ENCODE measurements at regions not wholly inside any gene's neighbourhood (a gene's known extent, or its start where the extent isn't known, plus 50 kb on each side); places are given as distances from the start of the nearest gene placed in this dataset.

GRCh38 chr1:106498238-106498637 is 558.2 kb upstream of the PRMT6 start:
- no peak for DNase-seq (ENCODE audit: extremely low read depth, low read depth)
- no peak overlapping the region for H3K4me3 ChIP-seq (replicated peaks; ENCODE audit: low read depth, low read length)
- TF ChIP-seq, protein P1, sequence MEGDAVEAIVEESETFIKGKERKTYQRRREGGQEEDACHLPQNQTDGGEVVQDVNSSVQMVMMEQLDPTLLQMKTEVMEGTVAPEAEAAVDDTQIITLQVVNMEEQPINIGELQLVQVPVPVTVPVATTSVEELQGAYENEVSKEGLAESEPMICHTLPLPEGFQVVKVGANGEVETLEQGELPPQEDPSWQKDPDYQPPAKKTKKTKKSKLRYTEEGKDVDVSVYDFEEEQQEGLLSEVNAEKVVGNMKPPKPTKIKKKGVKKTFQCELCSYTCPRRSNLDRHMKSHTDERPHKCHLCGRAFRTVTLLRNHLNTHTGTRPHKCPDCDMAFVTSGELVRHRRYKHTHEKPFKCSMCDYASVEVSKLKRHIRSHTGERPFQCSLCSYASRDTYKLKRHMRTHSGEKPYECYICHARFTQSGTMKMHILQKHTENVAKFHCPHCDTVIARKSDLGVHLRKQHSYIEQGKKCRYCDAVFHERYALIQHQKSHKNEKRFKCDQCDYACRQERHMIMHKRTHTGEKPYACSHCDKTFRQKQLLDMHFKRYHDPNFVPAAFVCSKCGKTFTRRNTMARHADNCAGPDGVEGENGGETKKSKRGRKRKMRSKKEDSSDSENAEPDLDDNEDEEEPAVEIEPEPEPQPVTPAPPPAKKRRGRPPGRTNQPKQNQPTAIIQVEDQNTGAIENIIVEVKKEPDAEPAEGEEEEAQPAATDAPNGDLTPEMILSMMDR (IDR thresholded peaks at IDR 0.05; ENCODE audit: low read depth, low read length, missing control alignments) = no peak

GRCh38 chr1:106502659-106503058 is 553.8 kb upstream of the PRMT6 start:
- TF ChIP-seq, protein P1 (IDR thresholded peaks at IDR 0.05; ENCODE audit: low read depth, low read length, missing control alignments) = no peak
- no peak overlapping the region for H3K4me3 ChIP-seq (replicated peaks; ENCODE audit: low read depth, low read length)
- no peak for DNase-seq (ENCODE audit: extremely low read depth, low read depth)

GRCh38 chr1:106515375-106515774 is 541.1 kb upstream of the PRMT6 start:
- TF ChIP-seq, protein P1 (IDR thresholded peaks at IDR 0.05; ENCODE audit: low read depth, low read length, missing control alignments) = no peak
- DNase-seq (ENCODE audit: extremely low read depth, low read depth) = no peak

GRCh38 chr1:106517224-106517623 is 539.2 kb upstream of the PRMT6 start:
- TF ChIP-seq, protein P1 (IDR thresholded peaks at IDR 0.05; ENCODE audit: low read depth, low read length, missing control alignments) = no peak
- DNase-seq (ENCODE audit: extremely low read depth, low read depth) = no peak
- H3K4me3 ChIP-seq (replicated peaks; ENCODE audit: low read depth, low read length) = no peak overlapping the region

More at GRCh38 chr1:106515375-106515774, 541.1 kb upstream of the PRMT6 start:
- no peak overlapping the region for H3K4me3 ChIP-seq (replicated peaks; ENCODE audit: low read depth, low read length)

DNA sequence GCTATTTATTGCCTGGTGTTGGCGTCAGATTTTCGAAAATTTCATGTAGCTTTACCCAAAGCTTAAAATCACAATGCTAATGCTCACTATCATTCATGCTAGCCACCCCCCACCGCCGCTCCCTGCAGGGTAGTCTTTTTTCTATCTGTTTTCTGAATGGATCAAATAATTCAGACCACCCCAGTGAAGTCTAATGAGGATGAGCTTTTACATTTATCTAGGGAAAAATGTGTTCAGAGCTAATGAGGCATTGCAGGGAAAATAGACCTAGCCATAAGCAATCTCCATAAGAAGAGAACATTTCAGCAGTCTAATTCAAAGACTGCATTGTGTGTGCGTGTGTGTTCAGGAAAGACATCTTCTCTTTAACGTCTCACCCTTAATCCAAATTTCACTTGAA is 533.0 kb upstream of the PRMT6 start:
- TF ChIP-seq, protein P1 (IDR thresholded peaks at IDR 0.05; ENCODE audit: low read depth, low read length, missing control alignments) = no peak
- no peak overlapping the region for H3K4me3 ChIP-seq (replicated peaks; ENCODE audit: low read depth, low read length)
- no peak for DNase-seq (ENCODE audit: extremely low read depth, low read depth)

DNA sequence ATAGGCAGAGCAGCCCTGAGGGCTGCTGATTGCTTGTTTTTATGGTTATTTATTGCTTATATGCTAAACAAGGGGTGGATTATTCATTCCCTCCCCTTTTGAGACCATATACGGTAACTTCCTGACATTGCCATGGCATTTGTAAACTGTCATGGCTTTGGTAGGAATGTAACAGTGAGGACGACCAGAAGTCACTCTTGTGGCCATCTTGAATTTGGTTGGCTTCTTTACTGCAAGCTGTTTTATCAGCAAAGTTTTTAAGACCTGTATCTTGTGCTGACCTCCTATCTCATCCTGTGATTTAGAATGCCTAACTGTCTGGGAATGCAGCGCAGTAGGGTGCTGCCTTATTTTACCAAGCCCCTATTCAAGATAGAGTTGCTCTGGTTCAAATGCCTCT is 531.8 kb upstream of the PRMT6 start:
- TF ChIP-seq, protein P1 (IDR thresholded peaks at IDR 0.05; ENCODE audit: low read depth, low read length, missing control alignments) = no peak
- no peak for DNase-seq (ENCODE audit: extremely low read depth, low read depth)
- H3K4me3 ChIP-seq (replicated peaks; ENCODE audit: low read depth, low read length) = no peak overlapping the region

DNA sequence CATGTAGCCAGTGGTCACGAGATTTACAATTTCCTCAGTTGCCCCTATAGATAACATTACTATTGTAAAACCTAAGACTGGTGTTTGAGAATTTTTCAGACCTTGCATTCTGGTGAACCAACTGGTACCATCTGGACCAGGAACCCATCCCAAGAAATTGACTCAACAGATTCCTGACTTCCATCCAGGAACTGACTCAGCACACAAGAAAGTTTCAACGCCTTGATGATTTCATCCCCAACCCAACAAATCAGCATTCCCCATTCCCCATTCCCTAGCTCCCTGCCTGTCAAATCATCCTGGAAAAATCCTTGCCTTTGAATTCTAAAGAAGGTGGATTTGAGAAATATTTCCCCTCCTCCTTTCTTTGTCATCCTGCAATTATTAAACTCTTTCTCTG is 529.8 kb upstream of the PRMT6 start:
- DNase-seq (ENCODE audit: extremely low read depth, low read depth) = peak; percentile 16
- TF ChIP-seq, protein P1 (IDR thresholded peaks at IDR 0.05; ENCODE audit: low read depth, low read length, missing control alignments) = no peak
- no peak overlapping the region for H3K4me3 ChIP-seq (replicated peaks; ENCODE audit: low read depth, low read length)
